IMR-90 (cell line): ENCODE measurements at regions not wholly inside any gene's neighbourhood (a gene's known extent, or its start where the extent isn't known, plus 50 kb on each side); places are given as distances from the start of the nearest gene placed in this dataset.

Experiments
- ATAC-seq: fragments of 200-7000 bp; cut with Tn5 transposase; 2 replicates; pipeline ENCODE4 v1.9.1; 2020; ENCODE audit warnings: low read depth, mild to moderate bottlenecking, moderate library complexity
- BruUV-seq: library from RNA; stranded (reverse); fragments of 400-500 nt; replicated peaks from 2 replicates; lab custom pipeline; 2021; lab: Mats Ljungman, UMichigan
- CTCF ChIA-PET: fragments of 300-600 bp; formaldehyde crosslinking; extraction: SDS; loops from one replicate; lab custom pipeline; 2021; ENCODE audit warnings: antibody characterized with exemption; lab: Yijun Ruan, JAX
- POLR2A ChIA-PET: fragments of 300-600 bp; sonication (Branson Sonifier 250); formaldehyde crosslinking; loops from one replicate; lab custom pipeline; 2022; ENCODE audit warnings: antibody characterized with exemption; ENCODE audit not compliant: unreplicated experiment; lab: Charles Lee
- DNase-seq: peaks from one replicate; pipeline ENCODE4 v3.0.0; 2013
- H2AFZ ChIP-seq: replicated peaks from 2 replicates; pipeline ENCODE3; 2013; ENCODE audit warnings: low read length, mild to moderate bottlenecking; ENCODE audit not compliant: poor library complexity
- H2AK5ac ChIP-seq: 2 replicates; pipeline ENCODE4 v1.6.1; 2013; ENCODE audit warnings: low read depth, low read length, inconsistent platforms
- H2AK9ac ChIP-seq: replicated peaks from 2 replicates; pipeline ENCODE3; 2013; ENCODE audit warnings: mild to moderate bottlenecking, low read depth, low read length, moderate library complexity; ENCODE audit not compliant: poor library complexity
- H2BK120ac ChIP-seq: 2 replicates; pipeline ENCODE4 v1.6.1; 2013; ENCODE audit warnings: low read depth, low read length, inconsistent platforms
- H2BK15ac ChIP-seq: 3 replicates; pipeline ENCODE4 v1.6.1; 2013; ENCODE audit warnings: low read depth, low read length, inconsistent platforms
- H2BK20ac ChIP-seq: 2 replicates; pipeline ENCODE4 v1.6.1; 2013; ENCODE audit warnings: low read depth, mild to moderate bottlenecking, inconsistent platforms, low read length, moderate library complexity
- H2BK5ac ChIP-seq: 2 replicates; pipeline ENCODE4 v1.6.1; 2013; ENCODE audit warnings: mild to moderate bottlenecking, low read depth, low read length, inconsistent platforms; ENCODE audit not compliant: poor library complexity, severe bottlenecking
- H3K14ac ChIP-seq: replicated peaks from 2 replicates; pipeline ENCODE4 v1.6.1; 2013; ENCODE audit warnings: low read depth, low read length, inconsistent platforms
- H3K18ac ChIP-seq: 2 replicates; pipeline ENCODE4 v1.6.1; 2013; ENCODE audit warnings: low read depth, low read length, control low read depth
- H3K23ac ChIP-seq: 2 replicates; pipeline ENCODE4 v1.6.1; 2013; ENCODE audit warnings: low read depth, low read length, inconsistent platforms
- H3K27ac ChIP-seq: 2 replicates; pipeline ENCODE4 v1.5.1; 2013; ENCODE audit warnings: mild to moderate bottlenecking, control low read depth, low read length; ENCODE audit not compliant: insufficient read depth
- H3K27me3 ChIP-seq: 2 replicates; pipeline ENCODE4 v1.6.1; 2013; ENCODE audit warnings: low read length; ENCODE audit not compliant: control insufficient read depth, insufficient read depth
- H3K36me3 ChIP-seq: 2 replicates; pipeline ENCODE4 v1.6.1; 2013; ENCODE audit warnings: low read length, mixed read lengths; ENCODE audit not compliant: control insufficient read depth, insufficient read depth
- H3K4ac ChIP-seq: 2 replicates; pipeline ENCODE4 v1.6.1; 2013; ENCODE audit warnings: low read depth, low read length, inconsistent platforms
- H3K4me1 ChIP-seq: 2 replicates; pipeline ENCODE4 v1.6.1; 2013; ENCODE audit warnings: low read length, mixed read lengths; ENCODE audit not compliant: control insufficient read depth, insufficient read depth
- H3K4me2 ChIP-seq: 2 replicates; pipeline ENCODE4 v1.6.1; 2013; ENCODE audit warnings: low read depth, mild to moderate bottlenecking, control low read depth, low read length, moderate library complexity
- H3K4me3 ChIP-seq: 2 replicates; pipeline ENCODE4 v1.5.1; 2013; ENCODE audit warnings: low read depth, mild to moderate bottlenecking, control low read depth, low read length, moderate library complexity; ENCODE audit not compliant: insufficient read depth
- H3K56ac ChIP-seq: 2 replicates; pipeline ENCODE4 v1.6.1; 2013; ENCODE audit warnings: low read length, inconsistent platforms; ENCODE audit not compliant: insufficient read depth; ENCODE audit errors: extremely low read depth
- H3K79me1 ChIP-seq, 2 experiments: 2 replicates each; pipeline ENCODE4 v1.6.1; 2013; ENCODE audit warnings: low read length in 2 of 2, inconsistent platforms in 1 of 2, low read depth in 1 of 2
- H3K9ac ChIP-seq: 2 replicates; pipeline ENCODE4 v1.6.1; 2013; ENCODE audit warnings: low read depth, low read length, control low read depth
- H3K9me1 ChIP-seq: 2 replicates; pipeline ENCODE4 v1.6.1; 2013; ENCODE audit warnings: low read length, inconsistent platforms; ENCODE audit not compliant: insufficient read depth
- H3K9me3 ChIP-seq: 2 replicates; pipeline ENCODE4 v1.6.1; 2013; ENCODE audit warnings: low read length; ENCODE audit not compliant: control insufficient read depth, insufficient read depth
- H4K20me1 ChIP-seq: 2 replicates; pipeline ENCODE4 v1.6.1; 2013; ENCODE audit warnings: low read length, inconsistent platforms; ENCODE audit not compliant: insufficient read depth
- H4K5ac ChIP-seq: 2 replicates; pipeline ENCODE4 v1.6.1; 2013; ENCODE audit warnings: mild to moderate bottlenecking, low read depth, low read length, control low read depth
- H4K8ac ChIP-seq, 2 experiments: 2 replicates each; pipeline ENCODE4 v1.6.1; 2013; ENCODE audit warnings: low read depth in 2 of 2, low read length in 2 of 2, control low read depth in 1 of 2, inconsistent platforms in 1 of 2
- H4K91ac ChIP-seq: 2 replicates; pipeline ENCODE4 v1.6.1; 2013; ENCODE audit warnings: low read depth, low read length, inconsistent platforms; ENCODE audit not compliant: insufficient read depth
- CEBPB ChIP-seq: IDR thresholded peaks from 2 replicates; pipeline ENCODE4 v1.6.1; 2012; ENCODE audit warnings: low read depth, low read length, improper control_type of control experiment
- CHD1 ChIP-seq: IDR thresholded peaks from 2 replicates; pipeline ENCODE4 v1.6.1; 2012; ENCODE audit warnings: low read depth, low read length, improper control_type of control experiment
- ELK1 ChIP-seq: fragments of 150-350 bp; IDR thresholded peaks from 2 replicates; pipeline ENCODE4 v1.6.1; 2016; ENCODE audit warnings: low read depth, mild to moderate bottlenecking, low read length, moderate library complexity, borderline replicate concordance
- FOS ChIP-seq: fragments of 150-350 bp; IDR thresholded peaks from 2 replicates; pipeline ENCODE4 v1.6.1; 2016; ENCODE audit warnings: low read depth, low read length
- MAZ ChIP-seq: IDR thresholded peaks from 2 replicates; pipeline ENCODE4 v1.6.1; 2012; ENCODE audit warnings: low read depth, mild to moderate bottlenecking, low read length, improper control_type of control experiment, moderate library complexity, borderline replicate concordance
- NFE2L2 ChIP-seq: fragments of 150-350 bp; IDR thresholded peaks from 2 replicates; pipeline ENCODE4 v1.6.1; 2016; ENCODE audit warnings: low read depth, mild to moderate bottlenecking, low read length
- RAD21 ChIP-seq: IDR thresholded peaks from 2 replicates; pipeline ENCODE4 v1.6.1; 2012; ENCODE audit warnings: low read length, improper control_type of control experiment
- RFX5 ChIP-seq: IDR thresholded peaks from 2 replicates; pipeline ENCODE4 v1.8.0; 2012; ENCODE audit warnings: low read depth, mild to moderate bottlenecking, low read length, moderate library complexity
- SMC3 ChIP-seq: fragments of 150-350 bp; IDR thresholded peaks from 2 replicates; pipeline ENCODE4 v1.6.1; 2016; ENCODE audit warnings: low read depth, mild to moderate bottlenecking, antibody characterized with exemption, low read length, moderate library complexity
- dilution Hi-C: fragments of 300-500 bp; cut with HindIII; formaldehyde crosslinking; loops from one replicate; pipeline ENCODE4 v1.14.3; 2018; ENCODE audit warnings: low sequenced_read_pairs; ENCODE audit not compliant: unreplicated experiment
- in situ Hi-C: fragments of 300-500 bp; cut with MboI; formaldehyde crosslinking; loops from 3 replicates; pipeline ENCODE4 v1.14.3; 2019; ENCODE audit warnings: low sequenced_read_pairs, inconsistent platforms, mixed read lengths
- intact Hi-C: fragments of 100-400 bp; cut with micrococcal nuclease; formaldehyde crosslinking; loops from 2 replicates; pipeline ENCODE4 v1.10.0; 2022
- TF ChIP-seq, protein P1 (sequence below): conservative IDR thresholded peaks from 2 replicates; pipeline ENCODE4 v1.5.1; 2012; ENCODE audit warnings: mild to moderate bottlenecking, low read depth, low read length, improper control_type of control experiment

DNA sequence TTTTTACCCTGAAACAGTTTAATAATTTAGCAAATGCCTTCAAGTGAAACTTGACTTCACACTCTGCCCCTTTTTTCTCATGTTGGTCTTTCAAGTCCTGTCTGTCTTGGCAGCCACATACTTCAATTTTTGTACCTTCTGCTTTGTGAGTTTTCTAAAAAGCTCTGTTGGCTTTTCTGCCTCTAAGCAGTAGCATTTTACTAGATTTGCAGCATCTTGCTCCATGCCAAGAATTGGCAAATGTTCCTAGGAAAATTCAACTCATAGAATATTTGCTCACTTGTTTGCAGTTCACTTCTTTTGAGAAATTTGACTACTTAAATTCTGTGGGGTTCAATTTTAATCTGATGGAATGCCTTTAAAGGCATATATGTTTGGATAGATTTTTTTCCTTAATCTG lies 59.2 kb downstream of the FAM47A start:
- dilution Hi-C loops = no loop called here
- no peak overlapping the region for H3K27ac ChIP-seq

More for the DNA sequence above, 59.2 kb downstream of the FAM47A start:
- ATAC-seq = no peak
- Histone ChIP-seq H3K27me3 (no peaks in the 10 kb centered on the region), H3K4me2 (no peak overlapping the region), H3K4ac (no peak overlapping the region), H3K23ac (no peak overlapping the region), H3K4me1 (no peaks in the 10 kb centered on the region), H3K79me1 (no peaks in the 10 kb centered on the region), H4K91ac (no peak overlapping the region), H4K8ac (no peak overlapping the region), H2AK9ac (no peak overlapping the region), H2BK20ac (no peak overlapping the region), H2BK15ac (no peak overlapping the region), H3K56ac (no peak overlapping the region), H2AK5ac (no peak overlapping the region), H4K5ac (no peak overlapping the region), H3K9me3 (no peaks in the 10 kb centered on the region), H3K14ac (no peak overlapping the region), H2BK5ac (no peak overlapping the region), H3K36me3 (no peaks in the 10 kb centered on the region), H3K9ac (no peak overlapping the region), H3K18ac (no peak overlapping the region), H3K9me1 (no peaks in the 10 kb centered on the region), H2AFZ (no peak overlapping the region), H4K20me1 (no peaks in the 10 kb centered on the region), H2BK120ac (no peak overlapping the region), H3K4me3 (no peak overlapping the region)
- CTCF ChIA-PET = no interaction called here
- intact Hi-C loops = no loop called here
- POLR2A ChIA-PET = interaction anchor here (0.5 kb wide), 1 partner anchor 13 kb away, joined by 12 read pairs; no protein-coding TSS in a partner anchor
- DNase-seq = no peak
- no TSS peak for BruUV-seq
- in situ Hi-C loops = no loop called here
- TF ChIP-seq ELK1 (no peak), NFE2L2 (no peak), MAZ (no peak), CEBPB (no peak), RAD21 (no peak), FOS (no peak), SMC3 (no peak), RFX5 (no peak), CHD1 (no peak)
- TF ChIP-seq, protein P1, sequence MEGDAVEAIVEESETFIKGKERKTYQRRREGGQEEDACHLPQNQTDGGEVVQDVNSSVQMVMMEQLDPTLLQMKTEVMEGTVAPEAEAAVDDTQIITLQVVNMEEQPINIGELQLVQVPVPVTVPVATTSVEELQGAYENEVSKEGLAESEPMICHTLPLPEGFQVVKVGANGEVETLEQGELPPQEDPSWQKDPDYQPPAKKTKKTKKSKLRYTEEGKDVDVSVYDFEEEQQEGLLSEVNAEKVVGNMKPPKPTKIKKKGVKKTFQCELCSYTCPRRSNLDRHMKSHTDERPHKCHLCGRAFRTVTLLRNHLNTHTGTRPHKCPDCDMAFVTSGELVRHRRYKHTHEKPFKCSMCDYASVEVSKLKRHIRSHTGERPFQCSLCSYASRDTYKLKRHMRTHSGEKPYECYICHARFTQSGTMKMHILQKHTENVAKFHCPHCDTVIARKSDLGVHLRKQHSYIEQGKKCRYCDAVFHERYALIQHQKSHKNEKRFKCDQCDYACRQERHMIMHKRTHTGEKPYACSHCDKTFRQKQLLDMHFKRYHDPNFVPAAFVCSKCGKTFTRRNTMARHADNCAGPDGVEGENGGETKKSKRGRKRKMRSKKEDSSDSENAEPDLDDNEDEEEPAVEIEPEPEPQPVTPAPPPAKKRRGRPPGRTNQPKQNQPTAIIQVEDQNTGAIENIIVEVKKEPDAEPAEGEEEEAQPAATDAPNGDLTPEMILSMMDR = no peak
